ENCODE measurements at regions not wholly inside any gene's neighbourhood (a gene's known extent, or its start where the extent isn't known, plus 50 kb on each side); places are given as distances from the start of the nearest gene placed in this dataset.
"Not testable (repeated sequence)": the region's sequence is repeated elsewhere in the genome, so short reads cannot be mapped to it uniquely, and the experiment has no call there.

DNA sequence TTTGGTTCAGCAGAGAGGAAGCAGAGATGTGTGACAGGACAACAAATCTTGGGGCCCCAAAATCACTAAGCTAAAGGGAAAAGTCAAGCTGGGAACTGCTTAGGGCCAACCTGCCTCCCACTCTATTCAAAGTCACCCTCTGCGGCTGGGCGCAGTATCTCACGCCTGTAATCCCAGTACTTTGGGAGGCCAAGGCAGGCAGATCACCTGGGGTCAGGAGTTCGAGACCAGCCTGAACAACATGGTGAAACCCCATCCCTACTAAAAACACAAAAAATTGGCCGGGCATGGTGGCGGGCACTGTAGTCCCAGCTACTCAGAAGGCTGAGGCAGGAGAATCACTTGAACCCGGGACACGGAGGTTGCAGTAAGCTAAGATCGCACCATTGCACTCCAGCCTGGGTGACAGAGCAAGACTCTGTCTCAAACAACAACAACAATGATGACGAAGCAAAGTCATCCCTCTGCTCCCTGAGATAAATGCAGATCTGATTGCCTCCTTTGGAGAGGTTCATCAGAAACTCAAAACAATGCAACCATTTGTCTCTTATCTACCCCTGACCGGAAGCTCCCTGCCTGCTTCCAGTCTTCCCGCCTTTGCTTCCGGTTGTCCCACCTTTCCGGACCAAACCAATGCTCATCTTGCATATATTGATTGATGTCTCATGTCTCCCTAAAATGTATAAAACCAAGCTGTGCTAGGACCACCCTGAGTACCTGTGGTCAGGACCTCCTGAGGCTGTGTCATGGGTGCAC is 136.4 kb upstream of the AFDN start:
- not testable (repeated sequence) for DNase-seq (ENCODE audit: low read depth)

DNA sequence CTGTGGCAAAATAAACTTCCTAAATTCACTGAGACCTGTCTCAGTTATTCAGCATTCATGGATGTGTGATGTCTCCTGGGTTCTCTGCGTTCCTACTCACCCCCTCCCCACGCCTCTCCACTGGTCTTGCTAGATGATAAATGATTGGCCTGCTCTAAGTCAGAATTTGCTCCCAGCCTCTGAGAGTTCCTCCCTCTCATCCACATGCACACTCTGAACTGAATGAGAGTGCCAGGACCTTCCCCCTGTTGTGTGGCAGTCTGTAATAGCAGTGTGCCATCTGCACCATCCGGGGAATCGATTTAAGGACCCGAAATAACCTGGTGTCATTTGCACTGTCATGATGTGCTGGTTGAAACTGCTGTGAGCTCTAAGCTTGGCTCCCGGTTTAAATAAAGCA is 135.8 kb upstream of the AFDN start:
- no peak for DNase-seq (ENCODE audit: low read depth)

DNA sequence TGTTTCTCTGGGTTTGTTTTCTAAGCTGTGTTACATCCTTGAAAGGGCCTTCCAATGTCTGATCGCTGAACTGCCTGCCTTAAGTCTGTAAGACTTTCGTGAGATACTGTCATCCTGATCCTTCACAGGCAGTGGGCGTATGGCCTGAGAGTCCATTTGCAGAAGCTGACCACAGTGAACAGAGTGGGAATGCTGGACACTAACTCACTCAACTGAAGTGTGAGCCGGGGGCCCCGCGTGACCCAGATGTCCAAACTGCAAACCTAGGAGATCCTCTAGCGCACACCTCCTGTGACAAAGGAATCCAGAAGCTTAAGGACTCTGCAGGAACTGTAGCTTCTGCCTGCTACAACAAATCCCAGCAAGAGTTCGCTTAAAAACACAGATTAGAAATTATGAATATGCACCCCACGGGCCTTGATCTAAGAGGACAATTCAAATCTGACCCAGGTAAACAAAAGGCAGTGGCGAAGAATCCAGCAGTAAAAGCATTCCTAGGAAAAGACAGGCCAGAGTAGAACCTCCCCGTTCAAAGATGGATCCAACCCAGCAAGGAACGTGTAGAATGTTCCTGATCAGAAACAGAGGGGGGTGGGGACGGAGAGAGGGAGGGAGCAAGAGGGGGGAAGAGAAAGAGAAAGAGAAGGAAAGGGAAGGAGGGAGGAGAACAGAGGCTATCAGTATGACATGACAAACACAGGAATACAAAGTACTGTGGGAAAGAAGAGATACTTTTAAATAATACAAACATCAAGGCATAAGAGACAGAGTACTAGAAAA is 135.0 kb upstream of the AFDN start:
- no peak for DNase-seq (ENCODE audit: low read depth)

DNA sequence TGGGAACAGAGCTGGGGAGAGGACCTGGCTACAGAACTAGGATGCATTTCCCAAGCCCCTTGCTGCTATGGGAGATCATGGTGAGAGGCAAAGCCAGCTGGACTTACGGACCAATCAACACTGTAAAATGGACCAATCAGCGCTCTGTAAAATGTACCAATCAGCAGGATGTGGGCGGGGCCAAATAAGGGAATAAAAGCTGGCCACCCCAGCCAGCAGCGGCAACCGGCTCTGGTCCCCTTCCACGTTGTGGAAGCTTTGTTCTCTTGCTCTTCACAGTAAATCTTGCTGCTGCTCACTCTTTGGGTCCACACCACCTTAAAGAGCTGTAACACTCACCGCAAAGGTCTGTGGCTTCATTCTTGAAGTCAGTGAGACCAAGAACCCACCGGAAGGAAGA is 133.2 kb upstream of the AFDN start:
- DNase-seq (ENCODE audit: low read depth) = not testable (repeated sequence)

DNA sequence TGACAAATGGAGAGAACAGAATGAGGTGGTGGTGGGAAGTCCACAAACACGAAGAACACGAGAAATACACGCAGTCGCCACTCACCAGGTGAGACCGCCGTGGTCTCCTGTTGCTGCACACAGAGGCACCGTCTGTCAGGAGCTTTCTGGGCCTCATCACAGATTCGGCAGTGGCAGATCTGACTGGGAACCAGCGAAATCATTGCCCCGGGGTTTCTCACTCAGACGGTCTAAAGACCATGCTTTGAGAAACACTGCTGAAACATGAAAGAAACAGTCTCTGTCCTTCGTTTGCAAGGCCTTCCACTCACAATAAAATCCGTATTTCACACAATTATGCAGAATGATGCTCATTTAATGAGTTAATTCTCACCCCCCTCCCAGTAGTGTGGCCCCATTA is 130.9 kb upstream of the AFDN start:
- DNase-seq (ENCODE audit: low read depth) = no peak

DNA sequence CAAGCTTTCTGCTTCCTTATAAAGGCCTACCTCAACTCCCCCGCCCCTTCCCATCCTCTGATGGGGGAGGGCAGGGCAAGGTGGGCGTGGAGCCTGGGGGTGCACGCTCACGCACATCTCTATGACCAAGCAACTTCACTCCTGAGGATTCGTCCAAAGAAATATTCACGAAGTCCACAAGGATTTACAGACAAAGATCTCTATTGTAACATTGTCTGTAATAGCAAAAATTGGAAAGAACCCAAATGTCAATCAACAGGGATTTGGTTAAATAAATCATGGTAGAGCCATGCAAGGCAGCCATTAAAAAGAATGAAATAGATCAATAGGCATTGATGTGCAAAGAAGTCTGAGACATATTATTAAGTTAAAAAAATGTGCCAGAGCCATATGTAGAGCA is 130.4 kb upstream of the AFDN start:
- DNase-seq (ENCODE audit: low read depth) = no peak

DNA sequence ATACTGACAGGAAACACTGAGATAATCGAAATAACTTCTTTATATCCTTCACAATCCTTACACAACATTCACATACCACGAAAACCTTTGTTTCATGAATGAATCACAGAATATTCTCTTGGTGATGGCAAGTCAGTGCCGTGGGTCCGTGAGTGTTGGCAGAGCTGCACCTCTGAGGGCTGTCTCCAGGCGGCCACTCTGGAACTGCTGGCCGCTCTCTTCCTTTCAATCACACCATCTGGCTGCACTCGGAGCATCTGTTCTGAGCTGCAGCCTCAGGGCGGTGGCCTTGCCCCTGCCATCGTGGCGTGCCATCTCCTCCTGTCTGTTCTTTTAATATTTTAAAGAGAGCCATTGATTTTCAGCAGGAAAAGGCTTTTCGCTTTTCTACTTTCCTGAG is 129.4 kb upstream of the AFDN start:
- DNase-seq (ENCODE audit: low read depth) = no peak

DNA sequence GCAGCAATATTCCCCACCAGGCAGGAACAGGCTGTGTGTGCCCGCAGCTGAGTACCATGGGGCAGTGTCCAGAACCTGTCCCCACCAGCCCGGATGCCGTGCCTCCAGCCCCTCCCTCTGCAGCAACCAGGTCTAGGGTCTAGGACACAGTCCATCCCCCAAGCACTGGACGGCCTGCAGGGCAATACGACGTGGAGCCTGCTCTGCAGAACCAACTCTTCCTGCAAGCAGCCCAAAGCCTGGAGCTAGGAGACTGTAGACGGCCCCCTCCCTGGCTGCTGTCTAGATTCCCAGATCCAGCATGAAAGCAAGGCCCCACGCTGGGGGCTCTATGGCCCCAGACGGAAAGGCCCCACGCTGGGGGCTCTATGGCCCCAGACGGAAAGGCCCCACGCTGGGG is 128.2 kb upstream of the AFDN start:
- DNase-seq (ENCODE audit: low read depth) = no peak

DNA sequence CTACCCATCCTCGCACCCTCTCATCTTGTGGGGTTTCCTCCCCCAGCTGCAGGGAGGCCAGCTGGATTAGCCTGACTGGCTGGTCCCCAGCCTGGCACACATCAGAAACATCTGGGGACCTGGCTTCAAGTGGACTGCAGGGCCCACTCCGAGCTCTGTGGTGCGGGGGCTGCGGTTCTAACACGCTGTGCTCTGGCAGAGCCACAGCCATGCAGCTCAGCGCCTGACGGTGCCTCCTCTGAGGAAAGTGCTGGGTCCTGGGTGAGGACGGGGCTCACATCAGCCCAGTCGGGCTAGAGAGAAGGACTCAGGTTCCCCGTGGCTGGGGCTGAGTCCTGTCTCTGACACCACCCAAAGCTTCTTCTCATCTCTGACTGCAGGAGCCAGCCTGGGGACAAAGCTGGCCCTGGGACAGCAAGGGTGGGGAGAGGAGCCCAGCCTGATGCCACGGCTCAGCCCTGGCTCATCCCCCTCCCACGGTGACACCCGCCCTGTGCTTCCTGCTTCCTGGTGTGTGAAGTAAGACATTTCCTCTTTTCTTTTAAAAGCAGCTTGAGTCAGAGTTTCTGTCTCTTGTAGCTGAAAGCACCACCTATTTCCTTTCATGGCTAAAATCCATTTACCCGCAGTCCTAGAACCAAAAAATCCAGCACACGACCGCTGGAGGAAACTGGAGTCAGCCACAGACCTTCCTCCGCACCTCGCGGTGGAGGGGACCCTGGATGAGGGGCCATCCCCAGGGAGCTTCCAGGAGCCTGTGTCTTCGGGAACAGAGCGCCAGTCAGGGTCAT is 127.4 kb upstream of the AFDN start:
- no peak for DNase-seq (ENCODE audit: low read depth)

DNA sequence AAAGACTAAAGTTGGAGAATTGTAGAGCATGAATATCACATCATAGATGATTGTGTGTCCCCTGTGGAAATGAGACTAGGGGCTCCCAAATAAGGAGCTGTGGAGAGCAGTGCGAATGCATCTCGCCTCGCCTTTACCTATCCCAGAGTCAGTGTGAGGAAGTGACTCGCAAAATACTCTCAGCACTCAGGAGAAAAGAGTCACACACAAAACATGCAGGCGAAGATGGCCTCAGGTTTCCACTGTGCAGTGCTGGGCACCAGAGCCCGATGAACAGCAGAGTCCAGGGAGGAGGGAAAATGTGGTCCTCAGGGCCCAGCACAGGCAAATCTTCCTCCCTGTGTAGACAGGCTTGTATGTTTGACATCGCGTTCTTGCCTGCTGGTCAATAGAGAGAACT is 126.5 kb upstream of the AFDN start:
- no peak for DNase-seq (ENCODE audit: low read depth)

DNA sequence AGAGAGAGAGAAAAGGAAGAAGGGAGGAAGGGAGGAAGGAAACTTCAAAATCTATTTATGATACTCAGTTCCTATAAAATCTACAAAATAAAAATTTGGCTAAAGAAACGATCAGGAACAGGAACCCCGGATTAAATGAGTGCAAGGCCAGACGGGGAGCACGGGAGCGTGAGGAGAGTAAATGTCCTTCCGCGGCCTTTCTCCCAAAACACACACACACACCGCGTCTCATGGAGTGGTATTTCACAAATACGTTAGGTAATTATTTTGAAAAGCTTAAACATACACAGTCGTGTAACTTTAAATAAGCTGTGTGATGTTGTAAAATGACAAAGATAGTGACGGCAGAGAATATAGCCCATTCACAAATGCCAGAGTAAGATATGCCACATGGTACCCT is 125.7 kb upstream of the AFDN start:
- no peak for DNase-seq (ENCODE audit: low read depth)

DNA sequence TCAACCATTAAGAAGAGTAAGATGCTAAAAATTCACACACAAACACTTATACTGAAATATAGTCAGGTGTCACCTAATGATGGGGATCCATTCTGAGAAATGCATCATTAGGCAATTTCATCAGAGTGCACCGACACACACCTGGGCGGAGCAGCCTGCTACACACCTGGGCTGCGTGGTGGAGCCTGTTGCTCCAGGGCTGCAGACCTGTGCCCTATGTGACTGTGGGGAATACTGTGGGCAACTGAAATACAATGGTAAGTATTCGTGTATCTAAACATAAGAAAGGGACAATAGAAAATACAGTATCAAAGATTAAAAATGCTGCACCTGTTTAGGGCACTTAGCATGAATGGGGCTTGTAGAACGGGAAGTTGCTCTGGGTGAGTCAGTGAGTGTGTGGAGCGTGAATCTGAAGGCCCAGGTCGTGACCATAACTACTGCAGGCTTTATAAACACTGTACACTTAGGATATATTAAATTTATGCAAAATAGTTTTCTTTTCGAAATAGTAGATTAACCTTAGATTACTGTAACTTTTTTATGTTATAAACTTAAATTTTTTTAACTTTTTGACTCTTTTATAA is 124.4 kb upstream of the AFDN start:
- no peak for DNase-seq (ENCODE audit: low read depth)

DNA sequence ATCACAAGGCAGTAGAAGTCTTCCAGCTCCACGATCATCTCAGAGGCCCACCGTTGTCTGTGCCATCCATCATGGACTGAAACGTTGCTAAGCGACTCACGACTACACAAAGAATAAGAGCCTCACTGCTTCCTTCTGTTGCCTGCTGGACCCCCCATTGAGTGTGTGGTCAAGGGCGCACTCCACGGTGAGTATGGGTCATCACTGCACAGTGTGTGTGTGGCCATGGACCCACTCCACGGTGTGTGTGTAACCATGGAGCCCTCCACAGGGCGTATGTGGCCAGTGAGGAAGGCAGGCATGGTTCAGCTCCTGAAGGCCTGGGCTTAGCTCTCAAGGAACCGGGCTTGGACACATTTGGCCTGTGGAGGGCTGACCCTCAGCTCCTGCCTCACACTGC is 123.4 kb upstream of the AFDN start:
- DNase-seq (ENCODE audit: low read depth) = no peak

DNA sequence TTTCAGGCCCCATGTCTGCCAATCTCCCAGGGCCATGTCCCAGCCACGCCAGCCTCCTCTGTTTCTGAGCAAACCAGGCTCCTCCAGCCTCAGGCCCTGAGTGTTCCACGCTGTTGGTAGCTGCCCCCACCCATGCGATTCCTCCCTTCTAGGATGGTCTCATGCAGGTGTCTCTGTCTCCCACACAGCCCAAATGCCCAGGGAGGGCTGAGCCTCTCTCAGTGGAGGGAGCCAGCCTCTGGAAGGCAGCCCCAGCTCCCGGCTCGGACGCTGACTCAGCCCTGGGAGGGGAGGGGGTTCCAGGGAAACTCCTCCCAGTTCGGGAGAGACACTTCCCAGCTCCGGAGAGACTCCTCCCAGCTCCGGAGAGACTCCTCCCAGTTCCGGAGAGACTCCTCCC is 122.9 kb upstream of the AFDN start:
- no peak for DNase-seq (ENCODE audit: low read depth)

DNA sequence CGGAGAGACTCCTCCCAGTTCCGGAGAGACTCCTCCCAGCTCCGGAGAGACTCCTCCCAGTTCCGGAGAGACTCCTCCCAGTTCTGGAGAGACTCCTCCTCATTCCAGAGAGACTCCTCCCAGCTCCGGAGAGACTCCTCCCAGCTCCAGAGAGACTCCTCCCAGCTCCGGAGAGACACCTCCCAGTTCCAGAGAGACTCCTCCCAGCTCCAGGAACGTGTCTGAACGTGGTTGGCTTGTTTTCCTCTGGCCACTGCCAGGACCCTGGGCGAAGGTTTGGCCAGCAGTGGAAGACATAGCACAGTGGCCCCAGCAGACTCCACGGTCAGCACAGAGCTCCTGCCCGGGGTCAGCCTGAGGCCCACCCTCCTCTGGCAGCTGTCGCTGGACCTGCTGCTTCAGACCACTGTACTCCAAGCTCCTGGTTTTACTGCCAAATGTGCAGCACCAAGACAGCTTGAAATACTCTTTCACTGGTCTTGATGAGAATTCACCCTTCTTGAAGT is 122.3 kb upstream of the AFDN start:
- no peak for DNase-seq (ENCODE audit: low read depth)

DNA sequence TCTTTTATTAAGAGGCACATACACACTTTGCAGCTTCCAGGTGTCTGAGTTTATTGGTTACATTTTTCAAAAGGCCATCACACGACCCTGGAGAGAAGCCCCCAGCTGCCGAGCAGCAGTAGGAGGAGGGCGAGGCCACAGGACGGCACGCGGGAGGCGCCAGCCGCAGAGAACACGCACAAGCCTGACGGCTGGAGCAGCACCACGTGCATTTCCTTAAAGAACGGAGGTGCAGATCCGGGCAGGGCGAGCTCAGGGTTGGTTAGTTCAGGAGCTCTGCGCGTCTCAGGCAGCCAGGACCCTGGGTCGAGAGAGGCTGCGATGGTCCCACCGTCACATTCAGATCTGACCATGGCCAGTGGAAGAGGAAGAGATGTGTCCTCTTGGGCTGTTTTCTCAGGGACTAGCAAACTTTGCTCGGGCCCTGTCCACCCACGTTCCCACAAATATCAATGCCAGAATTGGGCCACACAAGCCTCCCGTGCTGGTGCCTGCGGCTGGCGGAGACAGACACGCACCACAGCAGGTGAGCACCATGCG is 121.4 kb upstream of the AFDN start:
- no peak for DNase-seq (ENCODE audit: low read depth)

DNA sequence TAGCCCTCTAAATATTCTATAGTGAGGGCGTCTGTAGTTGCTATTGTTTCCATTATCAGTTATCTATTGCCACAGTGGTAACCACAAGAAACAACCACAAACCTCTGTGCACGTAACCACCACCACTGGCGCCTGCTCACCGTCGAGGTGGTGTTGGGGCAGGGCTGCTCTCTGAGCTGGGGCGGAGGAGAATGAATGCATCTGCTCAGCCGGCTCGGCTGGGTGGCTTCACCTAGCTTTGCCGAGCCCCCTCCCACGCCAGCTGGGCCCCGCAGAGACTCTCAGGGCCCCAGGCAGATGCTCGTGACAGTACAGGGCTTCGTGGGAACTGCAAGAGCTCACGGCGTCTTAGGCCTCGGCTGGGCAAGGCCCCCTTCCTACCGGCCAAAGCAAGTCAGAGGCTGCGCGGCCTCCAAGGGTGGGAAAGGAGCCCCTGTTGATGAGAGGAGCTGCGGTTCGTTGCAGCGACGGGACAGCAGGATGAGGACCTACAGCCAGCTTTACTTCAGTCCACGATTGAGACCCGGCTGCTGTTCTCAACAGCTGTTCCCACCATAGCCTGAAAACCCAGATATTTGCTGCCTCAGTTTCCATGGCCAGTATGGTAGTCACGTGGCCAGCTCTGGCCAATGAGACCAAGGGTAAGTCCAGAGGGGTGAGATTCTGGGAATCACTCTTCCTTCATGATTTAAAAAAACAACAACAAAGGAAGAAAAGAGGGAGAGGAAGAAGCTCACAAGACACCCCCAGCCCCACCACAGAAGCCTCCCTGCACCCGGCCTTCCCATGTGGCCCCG is 120.2 kb upstream of the AFDN start:
- DNase-seq (ENCODE audit: low read depth) = no peak

DNA sequence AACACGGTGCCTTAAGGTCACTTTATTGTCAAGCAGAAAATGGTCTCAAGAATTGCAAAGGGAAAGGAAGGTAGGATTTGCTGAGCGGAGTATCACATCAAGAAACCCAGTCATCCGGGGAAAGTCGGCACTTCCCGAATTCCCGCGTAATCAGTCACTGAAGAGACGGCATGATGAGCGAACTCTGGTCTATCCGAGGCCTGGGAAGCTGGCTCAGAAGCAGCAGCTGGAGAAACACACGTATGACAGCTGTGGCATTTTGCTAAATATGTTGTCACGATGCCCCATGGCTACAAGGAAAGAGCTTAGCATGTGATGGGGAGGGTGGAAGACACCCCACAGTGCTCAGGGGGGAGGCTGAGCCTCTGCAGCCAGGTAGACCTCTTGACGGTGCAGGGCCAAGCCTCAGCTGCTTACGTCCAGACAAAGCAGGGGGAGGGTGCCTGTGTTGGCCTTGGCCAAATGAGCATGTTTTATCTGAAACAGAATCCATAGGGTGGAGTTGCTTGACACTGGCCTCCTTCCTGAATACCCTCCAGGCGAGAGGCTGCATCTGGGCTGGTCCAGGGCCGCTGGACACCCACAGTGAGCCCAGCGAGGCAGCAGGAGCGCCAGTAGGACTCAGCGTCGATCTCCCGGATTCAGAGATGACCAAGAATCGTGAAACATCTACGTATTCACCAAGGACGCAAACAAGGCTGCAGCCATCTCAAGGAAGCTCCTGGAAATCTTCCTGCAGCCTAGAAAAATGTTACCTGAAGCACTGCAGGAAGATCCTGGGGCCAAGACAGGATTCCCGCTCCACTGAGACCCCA is 118.8 kb upstream of the AFDN start:
- DNase-seq (ENCODE audit: low read depth) = no peak

DNA sequence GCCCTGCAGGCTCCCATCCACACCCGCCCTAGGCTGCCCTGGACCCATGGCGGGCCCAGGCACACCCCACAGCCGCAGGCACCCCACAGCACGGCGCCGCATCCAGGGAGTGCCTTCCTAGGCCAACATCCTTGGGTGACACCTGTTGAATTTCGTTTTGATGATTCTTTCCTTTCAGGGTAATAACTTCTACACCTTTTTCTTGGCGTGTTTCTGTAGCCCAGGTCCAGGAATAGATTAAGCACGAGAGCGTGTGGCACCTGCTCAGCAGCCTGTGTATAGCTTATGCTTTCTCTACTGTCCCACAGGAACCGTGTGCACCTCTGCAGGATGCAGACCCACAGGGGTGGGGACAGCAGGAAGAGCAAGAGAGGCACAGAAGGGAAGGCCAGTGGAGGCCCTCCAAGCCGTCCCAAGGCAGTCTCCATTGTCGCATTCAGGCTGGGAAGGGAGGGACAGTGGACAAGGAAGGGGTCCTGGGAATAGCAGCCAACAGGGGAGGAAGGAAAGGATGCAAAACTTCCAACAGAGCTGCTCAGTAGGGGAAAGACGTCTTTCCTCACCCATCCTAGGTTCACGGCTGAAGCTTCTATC is 118.1 kb upstream of the AFDN start:
- no peak for DNase-seq (ENCODE audit: low read depth)

DNA sequence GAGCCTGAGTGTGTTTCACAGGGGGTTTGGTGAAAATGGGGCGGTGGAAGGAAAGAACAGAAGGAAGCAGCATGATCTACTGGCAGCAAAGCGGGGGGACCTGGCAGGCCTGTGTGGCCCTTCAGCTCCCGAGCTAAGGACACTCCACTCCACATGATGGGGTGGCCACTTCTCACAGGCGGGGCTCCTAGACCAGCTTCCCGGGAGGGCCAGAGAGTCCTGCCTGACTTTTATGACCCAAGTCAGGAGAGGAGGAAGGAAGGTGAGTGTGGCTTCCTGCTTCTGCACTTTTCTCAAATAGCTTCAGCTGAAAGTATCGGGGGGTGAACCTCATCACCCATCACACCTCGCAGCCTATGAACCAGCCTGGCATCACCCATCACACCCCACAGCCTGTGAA is 117.5 kb upstream of the AFDN start:
- no peak for DNase-seq (ENCODE audit: low read depth)

Measured in stromal cell of bone marrow (primary cell).